Ishikawa (cell line): ENCODE measurements at regions not wholly inside any gene's neighbourhood (a gene's known extent, or its start where the extent isn't known, plus 50 kb on each side); places are given as distances from the start of the nearest gene placed in this dataset.

Experiments used
- CEBPB ChIP-seq: IDR thresholded peaks from 2 replicates; pipeline ENCODE4 v1.6.1; 2012
- CREB1 ChIP-seq: IDR thresholded peaks from 2 replicates; pipeline ENCODE4 v1.6.1; 2012; ENCODE audit warnings: low read depth
- EGR1 ChIP-seq: IDR thresholded peaks from 2 replicates; pipeline ENCODE4 v1.6.1; 2012
- EP300 ChIP-seq: IDR thresholded peaks from 2 replicates; pipeline ENCODE4 v1.6.1; 2012; ENCODE audit warnings: borderline replicate concordance
- FOXM1 ChIP-seq: IDR thresholded peaks from 2 replicates; pipeline ENCODE4 v1.6.1; 2012; ENCODE audit warnings: low read depth, borderline replicate concordance
- MAX ChIP-seq: IDR thresholded peaks from 2 replicates; pipeline ENCODE4 v1.6.1; 2012
- NFIC ChIP-seq: IDR thresholded peaks from 2 replicates; pipeline ENCODE4 v1.6.1; 2012
- RAD21 ChIP-seq: IDR thresholded peaks from 2 replicates; pipeline ENCODE4 v1.6.1; 2012; ENCODE audit warnings: low read depth
- REST ChIP-seq: IDR thresholded peaks from 2 replicates; pipeline ENCODE4 v1.6.1; 2012; ENCODE audit warnings: low read depth, mild to moderate bottlenecking
- TAF1 ChIP-seq: IDR thresholded peaks from 2 replicates; pipeline ENCODE4 v1.6.1; 2012; ENCODE audit warnings: low read depth, mild to moderate bottlenecking
- TCF12 ChIP-seq: IDR thresholded peaks from 2 replicates; pipeline ENCODE4 v1.6.1; 2012; ENCODE audit warnings: low read depth
- TEAD4 ChIP-seq: IDR thresholded peaks from 2 replicates; pipeline ENCODE4 v1.6.1; 2012
- USF1 ChIP-seq: IDR thresholded peaks from 2 replicates; pipeline ENCODE4 v1.6.1; 2012
- YY1 ChIP-seq: IDR thresholded peaks from 2 replicates; pipeline ENCODE4 v1.6.1; 2012; ENCODE audit warnings: low read depth
- ZBTB7A ChIP-seq: IDR thresholded peaks from 2 replicates; pipeline ENCODE4 v1.6.1; 2012; ENCODE audit warnings: low read depth

GRCh38 chr2:173432049-173432754, 77.5 kb downstream of the CDCA7 start:
- TF ChIP-seq TAF1, result no peak
- no peak for TF ChIP-seq TEAD4
- no peak for TF ChIP-seq MAX
- TF ChIP-seq EGR1, result no peak
- no peak for TF ChIP-seq FOXM1
- no peak for TF ChIP-seq REST
- TF ChIP-seq EP300, result no peak
- TF ChIP-seq USF1, result no peak
- no peak for TF ChIP-seq NFIC
- TF ChIP-seq ZBTB7A, result no peak
- no peak for TF ChIP-seq YY1
- TF ChIP-seq CREB1, result no peak
- TF ChIP-seq CEBPB, result no peak
- no peak for TF ChIP-seq RAD21
- no peak for TF ChIP-seq TCF12

- TF ChIP-seq RAD21 (no peak), CEBPB (no peak), ZBTB7A (no peak), CREB1 (no peak), TCF12 (no peak), YY1 (no peak), EGR1 (no peak), FOXM1 (no peak), MAX (no peak), REST (no peak), USF1 (no peak), NFIC (no peak)
These were observed 80.3 kb downstream of the CDCA7 start for GRCh38 chr2:173434762-173435569.

- TF ChIP-seq NFIC, result no peak
- TF ChIP-seq CEBPB, result no peak
- no peak for TF ChIP-seq RAD21
- TF ChIP-seq EP300, result no peak
- TF ChIP-seq TCF12, result no peak
- TF ChIP-seq TEAD4, result no peak
- no peak for TF ChIP-seq EGR1
- TF ChIP-seq ZBTB7A, result no peak
- no peak for TF ChIP-seq YY1
- TF ChIP-seq USF1, result no peak
- TF ChIP-seq MAX, result no peak
- TF ChIP-seq FOXM1, result no peak
- TF ChIP-seq CREB1, result no peak
- no peak for TF ChIP-seq REST
- TF ChIP-seq TAF1, result no peak
These were observed 80.9 kb downstream of the CDCA7 start for GRCh38 chr2:173435574-173435973.
